Fibroblast of lung (primary cell): ENCODE measurements at regions not wholly inside any gene's neighbourhood (a gene's known extent, or its start where the extent isn't known, plus 50 kb on each side); places are given as distances from the start of the nearest gene placed in this dataset.

ENCODE experiments used
- DNase-seq, 2 donors: peaks; one replicate each; pipeline versions ENCODE4 v3.0.0 to v3.0.0-alpha.2; 2010; ENCODE audit warnings: low read depth in 2 of 2
- H2AFZ ChIP-seq: 2 replicates; pipeline ENCODE4 v1.5.1; 2012; ENCODE audit warnings: low read length, control low read depth, inconsistent platforms
- H3K27ac ChIP-seq: 2 replicates; pipeline ENCODE4 v1.5.1; 2011; ENCODE audit warnings: low read length, control low read depth; ENCODE audit not compliant: insufficient read depth
- H3K27me3 ChIP-seq: 2 replicates; pipeline ENCODE4 v1.5.1; 2011; ENCODE audit warnings: mild to moderate bottlenecking, low read length; ENCODE audit not compliant: control insufficient read depth, insufficient read depth
- H3K36me3 ChIP-seq: 2 replicates; pipeline ENCODE4 v1.5.1; 2011; ENCODE audit warnings: low read length; ENCODE audit not compliant: control insufficient read depth, insufficient read depth
- H3K4me1 ChIP-seq: 2 replicates; pipeline ENCODE4 v1.5.1; 2011; ENCODE audit warnings: low read length; ENCODE audit not compliant: control insufficient read depth, insufficient read depth; ENCODE audit errors: extremely low read depth
- H3K4me2 ChIP-seq: 2 replicates; pipeline ENCODE4 v1.5.1; 2011; ENCODE audit warnings: low read length, control low read depth; ENCODE audit not compliant: insufficient read depth; ENCODE audit errors: extremely low read depth
- H3K4me3 ChIP-seq, 4 experiments: fragments of 200-600 bp in 1 of 4; sonication (generic) in 1 of 4; replicated peaks in 1 of 4; 2 replicates each; pipeline ENCODE4 v1.5.1; 2011 to 2016; ENCODE audit warnings: low read length in 4 of 4, low read depth in 3 of 4, mild to moderate bottlenecking in 3 of 4, control low read depth in 2 of 4, inconsistent platforms in 1 of 4, mixed read lengths in 1 of 4; ENCODE audit not compliant: insufficient read depth in 1 of 4; ENCODE audit errors: control extremely low read depth in 1 of 4
- H3K79me2 ChIP-seq: 2 replicates; pipeline ENCODE4 v1.5.1; 2012; ENCODE audit warnings: mild to moderate bottlenecking, low read length, inconsistent platforms; ENCODE audit not compliant: control insufficient read depth, insufficient read depth
- H3K9ac ChIP-seq: 2 replicates; pipeline ENCODE4 v1.5.1; 2011; ENCODE audit warnings: mild to moderate bottlenecking, low read length, control low read depth; ENCODE audit not compliant: insufficient read depth
- H3K9me3 ChIP-seq: 2 replicates; pipeline ENCODE4 v1.5.1; 2012; ENCODE audit warnings: low read depth, low read length; ENCODE audit not compliant: control insufficient read depth, insufficient read depth
- H4K20me1 ChIP-seq: 2 replicates; pipeline ENCODE4 v1.5.1; 2011; ENCODE audit warnings: low read length; ENCODE audit not compliant: control insufficient read depth, insufficient read depth; ENCODE audit errors: extremely low read depth
- CTCF ChIP-seq, 2 donors: IDR thresholded peaks in 1 of 2; conservative IDR thresholded peaks in 1 of 2; 1 replicate in 1 of 2; 2 replicates in 1 of 2; pipeline ENCODE4 v1.5.1; 2011 to 2012; ENCODE audit warnings: low read length in 2 of 2, control low read depth in 1 of 2, inconsistent platforms in 1 of 2, low read depth in 1 of 2, mild to moderate bottlenecking in 1 of 2
- EZH2 ChIP-seq: IDR thresholded peaks from 2 replicates; pipeline ENCODE4 v1.5.1; 2012; ENCODE audit warnings: low read length, control low read depth, mild to moderate bottlenecking; ENCODE audit errors: missing control alignments

GRCh38 chrX:42195506-42195905, 272.2 kb upstream of the CASK start:
- H3K36me3 ChIP-seq: no peaks in the 10 kb centered on the region
- H3K27ac ChIP-seq: no peak overlapping the region
- H3K79me2 ChIP-seq: no peaks in the 10 kb centered on the region
- TF ChIP-seq CTCF (conservative IDR thresholded peaks at IDR 0.05 in 1 of 2, IDR thresholded peaks at IDR 0.05 in 1 of 2; ENCODE audit: low read depth in 1 of 2, low read length in 2 of 2): no peak
- no peak for TF ChIP-seq EZH2
- no peak for DNase-seq
- no peak overlapping the region for H3K4me2 ChIP-seq
- H4K20me1 ChIP-seq: no peaks in the 10 kb centered on the region
- H3K27me3 ChIP-seq: no peaks in the 10 kb centered on the region
- no peak overlapping the region for H3K9ac ChIP-seq
- no peaks in the 10 kb centered on the region for H3K4me1 ChIP-seq
- no peaks in the 10 kb centered on the region for H3K9me3 ChIP-seq
- no peak overlapping the region for H3K4me3 ChIP-seq
- H2AFZ ChIP-seq: no peak overlapping the region

GRCh38 chrX:42189576-42189975, 266.2 kb upstream of the CASK start:
- H4K20me1 ChIP-seq: no peaks in the 10 kb centered on the region
- H3K4me2 ChIP-seq: no peak overlapping the region
- no peak for DNase-seq
- H3K4me1 ChIP-seq: no peaks in the 10 kb centered on the region
- no peaks in the 10 kb centered on the region for H3K27me3 ChIP-seq
- H3K27ac ChIP-seq: no peak overlapping the region
- H3K9ac ChIP-seq: no peak overlapping the region
- no peak for TF ChIP-seq CTCF (conservative IDR thresholded peaks at IDR 0.05 in 1 of 2, IDR thresholded peaks at IDR 0.05 in 1 of 2; ENCODE audit: low read depth in 1 of 2, low read length in 2 of 2)
- no peak for TF ChIP-seq EZH2
- H3K36me3 ChIP-seq: no peaks in the 10 kb centered on the region
- H3K79me2 ChIP-seq: no peaks in the 10 kb centered on the region
- no peak overlapping the region for H2AFZ ChIP-seq
- H3K4me3 ChIP-seq: no peak overlapping the region
- H3K9me3 ChIP-seq: no peaks in the 10 kb centered on the region

- no peaks in the 10 kb centered on the region for H4K20me1 ChIP-seq
- H3K9ac ChIP-seq: no peak overlapping the region
- H3K4me1 ChIP-seq: no peaks in the 10 kb centered on the region
- DNase-seq: no peak
- no peaks in the 10 kb centered on the region for H3K27me3 ChIP-seq
- H3K9me3 ChIP-seq: no peaks in the 10 kb centered on the region
- no peak overlapping the region for H3K4me2 ChIP-seq
- H3K36me3 ChIP-seq: no peaks in the 10 kb centered on the region
- no peak overlapping the region for H3K4me3 ChIP-seq
- no peak overlapping the region for H3K27ac ChIP-seq
- no peaks in the 10 kb centered on the region for H3K79me2 ChIP-seq
- TF ChIP-seq EZH2 (no peak), CTCF (conservative IDR thresholded peaks at IDR 0.05 in 1 of 2, IDR thresholded peaks at IDR 0.05 in 1 of 2; ENCODE audit: low read depth in 1 of 2, low read length in 2 of 2) (no peak)
- H2AFZ ChIP-seq: no peak overlapping the region
Measured at GRCh38 chrX:42188730-42189129, 265.4 kb upstream of the CASK start.
